ENCODE measurements at regions not wholly inside any gene's neighbourhood (a gene's known extent, or its start where the extent isn't known, plus 50 kb on each side); places are given as distances from the start of the nearest gene placed in this dataset.

- CTCF ChIA-PET (ENCODE audit: partially characterized antibody): no interaction called here
- POLR2A ChIA-PET (ENCODE audit: partially characterized antibody): no interaction called here
- H3K18ac ChIP-seq (ENCODE audit: extremely low read depth, low read length): no peak overlapping the region
Measured at GRCh38 chr1:166573199-166573598, 266.1 kb upstream of the POGK start.

More at GRCh38 chr1:166573199-166573598, 266.1 kb upstream of the POGK start:
- H3K4me3 ChIP-seq (ENCODE audit: extremely low read depth in 1 of 4, insufficient read depth in 2 of 4, low read depth in 3 of 4, low read length in 4 of 4): no peak overlapping the region
- no peak overlapping the region for H2BK12ac ChIP-seq (ENCODE audit: low read depth, low read length)
- H3K23me2 ChIP-seq (ENCODE audit: low read depth, low read length): no peaks in the 10 kb centered on the region
- no peaks in the 10 kb centered on the region for H3K79me1 ChIP-seq (ENCODE audit: low read depth, low read length)
- no peak overlapping the region for H2BK15ac ChIP-seq (ENCODE audit: low read length)
- H3K27ac ChIP-seq (ENCODE audit: low read depth, low read length): no peak overlapping the region
- H3K23ac ChIP-seq (ENCODE audit: insufficient read length): no peak overlapping the region
- H4K20me1 ChIP-seq (replicated peaks in 1 of 2; ENCODE audit: control insufficient read depth in 1 of 2, insufficient read depth in 2 of 2, low read length in 2 of 2): no peaks in the 10 kb centered on the region
- no peaks in the 10 kb centered on the region for H3K27me3 ChIP-seq (replicated peaks in 1 of 4; ENCODE audit: control insufficient read depth in 3 of 4, extremely low read depth in 1 of 4, insufficient read depth in 3 of 4, low read length in 3 of 4)
- no peak overlapping the region for H2BK5ac ChIP-seq (ENCODE audit: low read depth, low read length)
- DNase-seq (ENCODE audit: low read depth in 1 of 2, low spot score in 2 of 2) (no peak), FAIRE-seq (no peak)
- no peak overlapping the region for H3K9ac ChIP-seq (replicated peaks in 1 of 4; ENCODE audit: extremely low read depth in 1 of 4, low read depth in 3 of 4, low read length in 3 of 4)
- H4K5ac ChIP-seq (ENCODE audit: insufficient read length, low read depth, low read length): no peak overlapping the region
- WGBS, 2 experiments (ENCODE audit: extremely low coverage in 1 of 2, insufficient coverage in 1 of 2, insufficient read length in 1 of 2, insufficient replicate concordance in 2 of 2, low coverage in 1 of 2, low lambda C conversion rate in 2 of 2, missing lambda C conversion rate in 1 of 2): 100% methylated on average over 1 of the region's 1 CpG; no CpG with 5 or more reads in 1 of the 2 experiments
- H2AK5ac ChIP-seq (ENCODE audit: low read depth, low read length): no peak overlapping the region
- no peak overlapping the region for H4K8ac ChIP-seq (ENCODE audit: extremely low read depth, insufficient read depth, low read length)
- H3K4me1 ChIP-seq (replicated peaks in 1 of 4; ENCODE audit: control insufficient read depth in 3 of 4, insufficient read depth in 4 of 4, low read length in 3 of 4): no peaks in the 10 kb centered on the region
- no peak for TF ChIP-seq ASH2L (IDR thresholded peaks at IDR 0.05; ENCODE audit: low read length)
- no peak for TF ChIP-seq POLR2AphosphoS5 (IDR thresholded peaks at IDR 0.05; ENCODE audit: low read depth, low read length)
- TF ChIP-seq POLR2A (IDR thresholded peaks at IDR 0.05; ENCODE audit: control extremely low read depth in 1 of 2, low read depth in 2 of 2, low read length in 2 of 2): no peak
- no peak for TF ChIP-seq SP1 (IDR thresholded peaks at IDR 0.05; ENCODE audit: low read depth, low read length)
- no peak overlapping the region for H3K56ac ChIP-seq (replicated peaks; ENCODE audit: insufficient read length, low read depth, low read length)
- H2BK20ac ChIP-seq (ENCODE audit: low read length): no peak overlapping the region
- no peak overlapping the region for H3K4me2 ChIP-seq (ENCODE audit: insufficient read depth in 1 of 2, low read depth in 2 of 2, low read length in 2 of 2)
- no peaks in the 10 kb centered on the region for H3K9me3 ChIP-seq (ENCODE audit: insufficient read depth in 2 of 2, low read depth in 1 of 2, low read length in 1 of 2)
- H3K14ac ChIP-seq (ENCODE audit: insufficient read length): no peak overlapping the region
- H2AFZ ChIP-seq (ENCODE audit: low read length): no peak overlapping the region
- H2BK120ac ChIP-seq (replicated peaks; ENCODE audit: low read depth, low read length): no peak overlapping the region
- no peak overlapping the region for H4K91ac ChIP-seq (replicated peaks; ENCODE audit: insufficient read length, low read length)
- no peaks in the 10 kb centered on the region for H3K36me3 ChIP-seq (ENCODE audit: control insufficient read depth in 2 of 4, insufficient read depth in 4 of 4, low read length in 3 of 4)
- no peaks in the 10 kb centered on the region for H3K79me2 ChIP-seq (ENCODE audit: control insufficient read depth in 1 of 2, insufficient read depth in 2 of 2, low read length in 2 of 2)
- H3K4ac ChIP-seq (replicated peaks; ENCODE audit: insufficient read length, low read depth, low read length): no peak overlapping the region

All from H1 (cell line).